ENCODE measurements at regions not wholly inside any gene's neighbourhood (a gene's known extent, or its start where the extent isn't known, plus 50 kb on each side); places are given as distances from the start of the nearest gene placed in this dataset.

- POLR2A ChIA-PET, result no interaction called here
- DNase-seq (ENCODE audit: low read depth, low spot score) (no peak), ATAC-seq (no peak)
- Histone ChIP-seq H3K27ac (ENCODE audit: low read length) (no peak overlapping the region), H3K4me1 (ENCODE audit: control insufficient read depth, insufficient read depth, low read length) (no peaks in the 10 kb centered on the region), H3K27me3 (ENCODE audit: control insufficient read depth, insufficient read depth, low read length) (no peaks in the 10 kb centered on the region), H3K9me3 (ENCODE audit: control insufficient read depth, insufficient read depth, low read depth, low read length) (peaks cover 24% of the 10 kb centered on the region; the same call in 1 of the 2 replicates), H3K4me3 (ENCODE audit: low read depth in 2 of 2, low read length in 2 of 2) (no peak overlapping the region), H3K36me3 (ENCODE audit: control insufficient read depth, insufficient read depth, low read length) (no peaks in the 10 kb centered on the region)
- BruUV-seq (replicated peaks), result no TSS peak
- TF ChIP-seq REST (IDR thresholded peaks at IDR 0.05; ENCODE audit: insufficient read depth in 1 of 2, low read depth in 2 of 2, low read length in 1 of 2) (no peak), TCF7L2 (IDR thresholded peaks at IDR 0.05; ENCODE audit: low read depth, low read length) (no peak), POLR2AphosphoS5 (IDR thresholded peaks at IDR 0.05; ENCODE audit: low read depth, low read length) (no peak), CTCF (IDR thresholded peaks at IDR 0.05) (no peak), SIN3A (IDR thresholded peaks at IDR 0.05; ENCODE audit: borderline replicate concordance, insufficient read depth, low read depth, low read length) (no peak)
- in situ Hi-C loops (cut with HindIII; ENCODE audit: low pct_unique_long_range_greater_than_20kb, low sequenced_read_pairs) (no loop called here), intact Hi-C loops (cut with micrococcal nuclease; ENCODE audit: unreplicated experiment) (no loop called here)
- CTCF ChIA-PET, result no interaction called here
Observed at GRCh38 chr7:17696422-17696821, 243.9 kb downstream of the SNX13 start.

GRCh38 chr7:17697128-17697881, 243.0 kb downstream of the SNX13 start:
- no peaks in the 10 kb centered on the region for H3K27me3 ChIP-seq (ENCODE audit: control insufficient read depth, insufficient read depth, low read length)
- H3K4me3 ChIP-seq (ENCODE audit: low read depth in 2 of 2, low read length in 2 of 2), result no peak overlapping the region
- H3K4me1 ChIP-seq (ENCODE audit: control insufficient read depth, insufficient read depth, low read length), result no peaks in the 10 kb centered on the region
- ChIA-PET POLR2A (no interaction called here), CTCF (no interaction called here)
- ATAC-seq (no peak), DNase-seq (ENCODE audit: low read depth, low spot score) (no peak)
- no peak overlapping the region for H3K27ac ChIP-seq (ENCODE audit: low read length)
- BruUV-seq (replicated peaks), result no TSS peak
- intact Hi-C loops (cut with micrococcal nuclease; ENCODE audit: unreplicated experiment) (no loop called here), in situ Hi-C loops (cut with HindIII; ENCODE audit: low pct_unique_long_range_greater_than_20kb, low sequenced_read_pairs) (no loop called here)
- H3K9me3 ChIP-seq (ENCODE audit: control insufficient read depth, insufficient read depth, low read depth, low read length), result peaks cover 24% of the 10 kb centered on the region; the same call in 1 of the 2 replicates
- no peaks in the 10 kb centered on the region for H3K36me3 ChIP-seq (ENCODE audit: control insufficient read depth, insufficient read depth, low read length)
- no peak for TF ChIP-seq TCF7L2 (IDR thresholded peaks at IDR 0.05; ENCODE audit: low read depth, low read length)
- no peak for TF ChIP-seq REST (IDR thresholded peaks at IDR 0.05; ENCODE audit: insufficient read depth in 1 of 2, low read depth in 2 of 2, low read length in 1 of 2)
- no peak for TF ChIP-seq CTCF (IDR thresholded peaks at IDR 0.05)
- no peak for TF ChIP-seq SIN3A (IDR thresholded peaks at IDR 0.05; ENCODE audit: borderline replicate concordance, insufficient read depth, low read depth, low read length)
- no peak for TF ChIP-seq POLR2AphosphoS5 (IDR thresholded peaks at IDR 0.05; ENCODE audit: low read depth, low read length)
